Skin epidermis (tissue), 12 donors: ENCODE measurements at regions not wholly inside any gene's neighbourhood (a gene's known extent, or its start where the extent isn't known, plus 50 kb on each side); places are given as distances from the start of the nearest gene placed in this dataset.
A peak's percentile ranks its signal among the peaks of the same experiment; 100 is the strongest.
"Not testable (repeated sequence)": the region's sequence is repeated elsewhere in the genome, so short reads cannot be mapped to it uniquely, and the experiment has no call there.

ENCODE experiments used
- H3K27ac ChIP-seq, 21 experiments: fragments of 200-600 bp; sonication (generic) in 11 of 21; one replicate each; pipeline ENCODE4 v1.5.0; 2020; ENCODE audit warnings: mild to moderate bottlenecking in 3 of 21, inconsistent platforms in 2 of 21, moderate library complexity in 2 of 21
- H3K4me3 ChIP-seq, 7 experiments: fragments of 200-600 bp; sonication (generic) in 2 of 7; one replicate each; pipeline ENCODE4 v1.5.0; 2020; ENCODE audit warnings: inconsistent platforms in 2 of 7, mild to moderate bottlenecking in 2 of 7, moderate library complexity in 1 of 7

DNA sequence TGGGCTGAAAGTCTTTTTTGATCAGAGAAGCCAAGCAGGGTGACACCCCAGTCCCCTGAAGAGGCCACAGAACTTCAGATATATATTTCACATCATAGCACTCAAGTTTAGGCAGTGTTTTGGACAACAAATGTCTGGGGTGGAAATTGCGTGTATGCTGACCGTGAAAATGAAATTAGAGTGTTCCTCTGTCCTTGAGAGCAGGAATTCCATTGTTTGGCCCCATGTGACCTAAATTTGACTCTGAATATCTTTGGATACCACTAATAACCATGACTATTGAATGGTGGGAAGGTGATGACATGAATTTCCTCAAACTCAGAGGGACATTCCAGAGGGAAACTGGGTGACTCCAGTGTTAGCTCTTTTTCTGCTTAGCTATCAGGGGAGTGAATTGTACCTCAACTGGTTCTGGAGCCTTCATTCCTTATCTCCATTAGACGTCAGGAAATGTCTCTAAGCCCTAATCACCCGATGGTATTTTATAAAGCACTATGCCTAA lies 263.5 kb upstream of the RASGRP1 start:
- peak overlapping the region in 3 of 21 experiments; percentile 15 to 41 (median 17) for H3K27ac ChIP-seq
- H3K4me3 ChIP-seq = no peak overlapping the region

DNA sequence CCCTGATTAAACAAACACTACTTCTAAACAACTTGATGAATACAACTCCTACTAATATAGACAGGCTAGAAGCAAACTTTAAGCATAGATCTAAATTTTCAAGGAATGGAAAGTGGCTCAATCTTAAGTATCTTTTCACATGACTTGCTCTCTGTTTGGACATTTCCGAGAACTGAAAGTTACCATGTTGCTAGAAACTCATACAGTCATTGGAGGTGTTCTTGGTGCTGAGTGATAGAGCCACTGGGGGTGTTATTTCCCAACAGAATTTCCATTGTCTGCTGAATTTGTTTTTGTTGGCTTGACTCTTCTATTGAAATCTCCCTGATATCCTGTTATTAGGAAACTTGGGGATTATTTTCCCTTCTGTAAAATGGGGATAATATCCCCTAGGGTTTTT lies 264.5 kb upstream of the RASGRP1 start:
- Histone ChIP-seq H3K27ac (no peak overlapping the region), H3K4me3 (no peak overlapping the region)

- peak overlapping the region in 2 of 21 experiments; percentile 13 to 69 for H3K27ac ChIP-seq
These were observed 277.6 kb upstream of the RASGRP1 start for GRCh38 chr15:38842226-38842625.

DNA sequence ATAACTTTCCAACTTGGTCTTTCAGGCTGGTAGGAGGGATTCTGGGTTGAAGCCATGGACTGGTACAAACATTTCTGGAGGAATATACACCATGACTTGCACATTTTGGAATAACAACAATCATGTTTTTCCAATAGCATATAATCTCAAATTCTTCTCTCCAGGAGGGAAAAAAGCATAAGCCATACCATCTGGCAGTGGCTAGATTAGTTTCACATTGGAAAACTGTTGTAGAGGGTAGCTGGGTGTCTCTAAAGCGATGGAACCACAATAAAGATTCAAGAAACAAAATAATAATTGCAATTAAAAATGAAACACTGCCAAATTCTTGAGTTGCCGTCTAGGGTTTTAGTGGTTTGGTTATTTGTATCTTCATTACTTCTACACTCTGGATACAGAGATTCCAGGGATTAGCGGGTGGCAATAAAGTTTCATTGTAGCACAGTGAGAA lies 278.5 kb upstream of the RASGRP1 start:
- peak overlapping the region in 4 of 21 experiments; percentile 57 to 79 (median 66) for H3K27ac ChIP-seq

More at GRCh38 chr15:38842226-38842625, 277.6 kb upstream of the RASGRP1 start:
- no peak overlapping the region for H3K4me3 ChIP-seq

DNA sequence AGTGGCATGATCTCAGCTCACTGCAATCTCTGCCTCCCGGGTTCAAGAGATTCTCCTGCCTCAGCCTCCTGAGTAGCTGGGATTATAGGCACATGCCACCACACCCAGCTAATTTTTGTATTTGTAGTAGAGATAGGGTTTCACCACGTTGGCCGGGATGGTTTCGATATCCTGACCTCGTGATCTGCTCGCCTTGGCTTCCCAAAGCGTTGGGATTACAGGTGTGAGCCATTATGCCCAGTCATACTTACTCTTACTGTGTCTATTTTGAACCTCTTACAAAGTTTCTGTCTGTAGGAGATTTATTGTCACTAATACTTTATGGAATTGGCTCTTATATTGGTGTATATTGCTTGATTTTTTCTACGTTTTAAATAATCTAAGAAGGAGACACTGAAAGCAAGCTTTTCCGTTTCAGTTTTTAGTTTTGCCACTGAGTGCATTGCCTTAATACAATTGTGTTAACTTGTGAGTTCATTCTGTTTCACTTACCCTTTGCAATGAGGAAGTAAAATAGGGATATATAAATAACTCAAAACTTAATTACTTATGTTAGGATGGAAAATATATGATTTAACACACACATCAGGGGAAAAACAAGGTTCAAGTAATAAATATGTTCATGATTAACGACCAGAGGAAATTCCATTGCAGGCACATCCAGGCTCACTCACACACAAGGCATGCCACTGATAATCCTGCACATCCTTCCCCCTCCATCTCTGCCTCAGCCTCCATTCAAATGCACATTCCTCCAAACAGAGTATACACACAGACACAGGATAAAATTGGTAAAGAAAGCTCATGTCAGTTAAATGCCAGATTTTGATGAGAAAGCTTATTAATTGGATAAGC lies 279.3 kb upstream of the RASGRP1 start:
- Histone ChIP-seq H3K4me3 (no peak overlapping the region), H3K27ac (peak overlapping the region in 7 of 21 experiments; percentile 17 to 79 (median 57))

More for the DNA sequence above, 278.5 kb upstream of the RASGRP1 start:
- no peak overlapping the region for H3K4me3 ChIP-seq

- Histone ChIP-seq H3K4me3 (no peak overlapping the region), H3K27ac (peak overlapping the region in 7 of 21 experiments; percentile 12 to 69 (median 38))
These were observed 280.1 kb upstream of the RASGRP1 start for GRCh38 chr15:38844736-38845135.

- no peak overlapping the region for H3K27ac ChIP-seq
- H3K4me3 ChIP-seq = no peak overlapping the region
These were observed 281.7 kb upstream of the RASGRP1 start for GRCh38 chr15:38846346-38846745.

GRCh38 chr15:38847666-38848065 lies 283.1 kb upstream of the RASGRP1 start:
- no peak overlapping the region for H3K27ac ChIP-seq
- H3K4me3 ChIP-seq = no peak overlapping the region

GRCh38 chr15:38849046-38849445 lies 284.4 kb upstream of the RASGRP1 start:
- H3K27ac ChIP-seq = no peak overlapping the region
- no peak overlapping the region for H3K4me3 ChIP-seq

GRCh38 chr15:38852188-38852587 lies 287.6 kb upstream of the RASGRP1 start:
- not testable (repeated sequence) for H3K27ac ChIP-seq, H3K4me3 ChIP-seq

GRCh38 chr15:38853608-38854007 lies 289.0 kb upstream of the RASGRP1 start:
- no peak overlapping the region for H3K27ac ChIP-seq
- no peak overlapping the region for H3K4me3 ChIP-seq

DNA sequence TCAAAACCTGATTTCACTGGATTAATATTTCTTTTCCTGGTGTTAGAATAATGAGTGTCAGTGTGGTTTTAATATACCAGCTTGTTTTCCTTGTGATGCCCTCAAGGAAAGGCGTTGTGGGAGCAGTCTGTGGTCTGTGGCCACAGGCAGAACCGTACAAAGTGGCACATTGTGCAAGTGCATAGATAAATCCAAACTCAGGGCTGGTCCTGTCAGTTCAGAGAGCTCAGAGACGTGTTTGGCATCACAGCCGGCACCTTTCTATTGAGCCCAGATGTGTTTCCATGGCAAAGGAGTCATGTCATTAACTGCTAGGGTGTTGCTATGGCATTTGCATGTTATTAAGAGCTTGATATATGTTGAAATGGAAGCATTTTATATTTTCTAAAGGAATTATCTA lies 289.9 kb upstream of the RASGRP1 start:
- H3K27ac ChIP-seq = no peak overlapping the region
- no peak overlapping the region for H3K4me3 ChIP-seq

- Histone ChIP-seq H3K4me3 (no peak overlapping the region), H3K27ac (no peak overlapping the region)
These were observed 293.2 kb upstream of the RASGRP1 start for GRCh38 chr15:38857814-38858213.

- H3K4me3 ChIP-seq = no peak overlapping the region
- peak overlapping the region in 1 of 21 experiments; percentile 29 for H3K27ac ChIP-seq
These were observed 295.0 kb upstream of the RASGRP1 start for GRCh38 chr15:38859574-38859973.

- no peak overlapping the region for H3K4me3 ChIP-seq
- peak overlapping the region in 3 of 21 experiments; percentile 29 to 54 (median 45) for H3K27ac ChIP-seq
These were observed 295.6 kb upstream of the RASGRP1 start for GRCh38 chr15:38860253-38860652.

DNA sequence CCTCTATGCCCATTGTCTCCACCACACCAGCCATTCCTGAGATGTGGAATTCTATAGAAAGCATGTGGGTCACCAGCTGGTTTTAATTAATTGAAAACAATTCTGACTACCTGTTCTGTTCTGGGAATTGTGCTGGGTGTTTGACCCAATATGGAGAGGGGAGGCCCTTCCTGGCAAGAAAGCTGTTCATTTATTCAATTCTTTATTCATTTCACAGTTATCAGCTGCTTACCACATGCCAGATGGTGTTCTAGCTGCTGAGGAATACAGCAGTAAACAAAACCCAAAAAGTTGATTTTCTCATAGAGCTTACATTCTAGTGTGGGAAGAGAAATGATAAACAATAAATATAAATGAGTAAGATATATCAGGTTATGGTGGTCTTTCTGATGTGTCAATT lies 296.1 kb upstream of the RASGRP1 start:
- no peak overlapping the region for H3K4me3 ChIP-seq
- H3K27ac ChIP-seq = peak overlapping the region in 2 of 21 experiments; percentile 45 to 54

DNA sequence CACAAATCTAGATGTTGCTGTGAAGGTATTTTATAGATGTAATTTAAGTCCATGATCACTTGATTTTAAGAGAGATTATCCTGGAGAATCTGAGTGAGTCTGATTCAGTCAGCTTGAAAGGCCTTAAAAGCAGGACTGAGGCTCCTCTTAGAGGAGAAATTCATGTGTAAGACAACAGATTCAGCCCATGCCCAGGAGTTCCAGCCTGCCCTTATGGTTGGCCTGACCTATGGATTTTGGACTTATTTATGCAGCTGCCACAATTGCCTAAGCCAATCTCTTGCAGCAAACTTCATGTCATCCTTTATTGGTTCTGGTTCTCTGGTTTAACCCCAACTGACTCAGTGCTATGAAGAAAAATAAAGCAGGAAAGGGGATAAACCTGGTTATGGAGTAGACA lies 296.5 kb upstream of the RASGRP1 start:
- H3K27ac ChIP-seq = peak overlapping the region in 3 of 21 experiments; percentile 30 to 54 (median 33)

GRCh38 chr15:38862099-38862498 lies 297.5 kb upstream of the RASGRP1 start:
- H3K27ac ChIP-seq = peak overlapping the region in 1 of 21 experiments; percentile 40

More for the DNA sequence above, 296.5 kb upstream of the RASGRP1 start:
- no peak overlapping the region for H3K4me3 ChIP-seq

DNA sequence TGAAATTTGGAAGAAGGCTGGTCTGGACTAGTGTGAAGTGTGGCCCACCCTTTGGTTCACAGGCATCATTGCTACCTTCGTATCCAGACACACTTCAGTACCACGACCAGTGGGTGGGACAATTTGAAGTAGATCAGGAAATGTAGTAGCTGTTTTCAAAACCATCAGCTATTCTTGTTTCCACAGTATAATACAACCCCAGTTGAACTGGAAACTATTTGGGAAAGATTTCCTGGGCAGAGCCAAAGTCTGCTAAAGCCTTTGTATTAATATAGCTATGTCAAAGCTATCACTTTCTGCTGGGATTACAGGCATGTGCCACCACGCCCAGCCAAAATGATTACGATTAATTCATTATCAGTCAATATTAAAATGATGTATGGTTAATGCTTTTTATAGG lies 298.8 kb upstream of the RASGRP1 start:
- Histone ChIP-seq H3K27ac (no peak overlapping the region), H3K4me3 (no peak overlapping the region)

More at GRCh38 chr15:38862099-38862498, 297.5 kb upstream of the RASGRP1 start:
- no peak overlapping the region for H3K4me3 ChIP-seq

- peak overlapping the region in 5 of 21 experiments; percentile 23 to 59 (median 36) for H3K27ac ChIP-seq
- H3K4me3 ChIP-seq = no peak overlapping the region
These were observed 299.5 kb upstream of the RASGRP1 start for GRCh38 chr15:38864122-38864521.
